ENCODE measurements at regions not wholly inside any gene's neighbourhood (a gene's known extent, or its start where the extent isn't known, plus 50 kb on each side); places are given as distances from the start of the nearest gene placed in this dataset.

- TF ChIP-seq CTCF (IDR thresholded peaks at IDR 0.05; ENCODE audit: insufficient read depth, low read depth, low read length, missing control alignments): peak; percentile 9
- peak; percentile 13 for DNase-seq (ENCODE audit: low read depth)
These were observed 102.9 kb upstream of the CCDC196 start for GRCh38 chr14:66383257-66383656.

GRCh38 chr14:66383771-66384170, 102.4 kb upstream of the CCDC196 start:
- H3K4me3 ChIP-seq (ENCODE audit: low read length): no peak overlapping the region
- no peak for TF ChIP-seq CTCF (IDR thresholded peaks at IDR 0.05; ENCODE audit: insufficient read depth, low read depth, low read length, missing control alignments)
- no peak for DNase-seq (ENCODE audit: low read depth)

More at GRCh38 chr14:66383257-66383656, 102.9 kb upstream of the CCDC196 start:
- H3K4me3 ChIP-seq (ENCODE audit: low read length): no peak overlapping the region

GRCh38 chr14:66388516-66388915, 97.7 kb upstream of the CCDC196 start:
- H3K4me3 ChIP-seq (ENCODE audit: low read length): no peak overlapping the region
- no peak for DNase-seq (ENCODE audit: low read depth)
- TF ChIP-seq CTCF (IDR thresholded peaks at IDR 0.05; ENCODE audit: insufficient read depth, low read depth, low read length, missing control alignments): no peak

GRCh38 chr14:66389481-66389880, 96.7 kb upstream of the CCDC196 start:
- DNase-seq (ENCODE audit: low read depth): no peak
- H3K4me3 ChIP-seq (ENCODE audit: low read length): no peak overlapping the region
- TF ChIP-seq CTCF (IDR thresholded peaks at IDR 0.05; ENCODE audit: insufficient read depth, low read depth, low read length, missing control alignments): no peak

GRCh38 chr14:66395300-66395699, 90.9 kb upstream of the CCDC196 start:
- TF ChIP-seq CTCF (IDR thresholded peaks at IDR 0.05; ENCODE audit: insufficient read depth, low read depth, low read length, missing control alignments): peak; percentile 14
- H3K4me3 ChIP-seq (ENCODE audit: low read length): no peak overlapping the region
- DNase-seq (ENCODE audit: low read depth): peak; percentile 42

- no peak for DNase-seq (ENCODE audit: low read depth)
- no peak overlapping the region for H3K4me3 ChIP-seq (ENCODE audit: low read length)
- TF ChIP-seq CTCF (IDR thresholded peaks at IDR 0.05; ENCODE audit: insufficient read depth, low read depth, low read length, missing control alignments): no peak
These were observed 90.0 kb upstream of the CCDC196 start for GRCh38 chr14:66396164-66396563.

GRCh38 chr14:66398437-66398836, 87.7 kb upstream of the CCDC196 start:
- DNase-seq (ENCODE audit: low read depth): no peak
- no peak for TF ChIP-seq CTCF (IDR thresholded peaks at IDR 0.05; ENCODE audit: insufficient read depth, low read depth, low read length, missing control alignments)
- H3K4me3 ChIP-seq (ENCODE audit: low read length): no peak overlapping the region

Data from epithelial cell of esophagus (primary cell).